GM13977 (cell line): ENCODE measurements at regions not wholly inside any gene's neighbourhood (a gene's known extent, or its start where the extent isn't known, plus 50 kb on each side); places are given as distances from the start of the nearest gene placed in this dataset.

Source experiments
- DNase-seq: peaks from one replicate; pipeline ENCODE4 v3.0.0; 2012; ENCODE audit warnings: low spot score
- CTCF ChIP-seq: IDR thresholded peaks from 2 replicates; pipeline ENCODE4 v1.5.1; 2012; ENCODE audit warnings: mild to moderate bottlenecking, control low read depth; ENCODE audit not compliant: insufficient read depth; ENCODE audit errors: extremely low read depth, missing control alignments
- in situ Hi-C: fragments of 300-500 bp; cut with MboI; formaldehyde crosslinking; loops from one replicate; pipeline ENCODE4 v1.12.0; 2022; ENCODE audit warnings: low sequenced_read_pairs, low pct_unique_long_range_greater_than_20kb, mixed read lengths, inconsistent platforms; ENCODE audit not compliant: unreplicated experiment

GRCh38 chr5:89445106-89445745 is 562.2 kb upstream of the MEF2C start:
- in situ Hi-C loops, result no loop called here
- TF ChIP-seq CTCF, result peak; percentile 5
- DNase-seq, result no peak

- no peak for TF ChIP-seq CTCF
- in situ Hi-C loops, result no loop called here
- DNase-seq, result no peak
Measured at GRCh38 chr5:89444088-89444487, 561.1 kb upstream of the MEF2C start.

- DNase-seq, result no peak
- no peak for TF ChIP-seq CTCF
- in situ Hi-C loops, result no loop called here
Measured at GRCh38 chr5:89443508-89443907, 560.5 kb upstream of the MEF2C start.

- TF ChIP-seq CTCF, result no peak
- in situ Hi-C loops, result no loop called here
- DNase-seq, result no peak
Measured at GRCh38 chr5:89441965-89442364, 559.0 kb upstream of the MEF2C start.

GRCh38 chr5:89440670-89441069 is 557.7 kb upstream of the MEF2C start:
- TF ChIP-seq CTCF, result no peak
- no peak for DNase-seq
- in situ Hi-C loops, result no loop called here

GRCh38 chr5:89437450-89438435 is 554.8 kb upstream of the MEF2C start:
- no peak for DNase-seq
- TF ChIP-seq CTCF, result no peak
- in situ Hi-C loops, result loop anchor here (10.0 kb wide), 1 partner anchor 553 kb away; the partner anchor contains the start of gene MEF2C
